Smooth muscle cell (in vitro differentiated cells): ENCODE measurements at regions not wholly inside any gene's neighbourhood (a gene's known extent, or its start where the extent isn't known, plus 50 kb on each side); places are given as distances from the start of the nearest gene placed in this dataset. TPM values are rescaled to one million over a fixed set of nuclear protein-coding genes. Genes with fewer than 3 reads are reported as not detected.
"Not testable (repeated sequence)": the region's sequence is repeated elsewhere in the genome, so short reads cannot be mapped to it uniquely, and the experiment has no call there.

Experiments used
- DNase-seq: peaks from one replicate; lab custom pipeline; 2025; ENCODE audit not compliant: unreplicated experiment; lab: John Stamatoyannopoulos, UW
- H2AFZ ChIP-seq: fragments of 200-600 bp; sonication (generic); 2 replicates; pipeline ENCODE4 v1.6.0; 2016; ENCODE audit warnings: antibody characterized with exemption, low read depth, mild to moderate bottlenecking
- H3F3A ChIP-seq: fragments of 200-600 bp; sonication (generic); 2 replicates; pipeline ENCODE4 v1.6.0; 2017; ENCODE audit warnings: antibody characterized with exemption, low read depth
- H3K27ac ChIP-seq: fragments of 200-600 bp; sonication (generic); 2 replicates; pipeline ENCODE4 v1.5.1; 2016; ENCODE audit warnings: low read depth, mild to moderate bottlenecking
- H3K27me3 ChIP-seq: fragments of 200-600 bp; sonication (generic); 2 replicates; pipeline ENCODE4 v1.6.1; 2016; ENCODE audit warnings: low read depth, mild to moderate bottlenecking
- H3K36me3 ChIP-seq: fragments of 200-600 bp; sonication (generic); 2 replicates; pipeline ENCODE4 v1.5.1; 2016; ENCODE audit warnings: low read depth
- H3K4me1 ChIP-seq: fragments of 200-600 bp; sonication (generic); 2 replicates; pipeline ENCODE4 v1.5.1; 2016; ENCODE audit warnings: low read depth
- H3K4me2 ChIP-seq: fragments of 200-600 bp; sonication (generic); 2 replicates; pipeline ENCODE4 v1.6.0; 2016; ENCODE audit warnings: mild to moderate bottlenecking
- H3K4me3 ChIP-seq: fragments of 200-600 bp; sonication (generic); 2 replicates; pipeline ENCODE4 v1.5.1; 2016; ENCODE audit warnings: mild to moderate bottlenecking
- H3K79me2 ChIP-seq: fragments of 200-600 bp; sonication (generic); 2 replicates; pipeline ENCODE4 v1.6.0; 2016; ENCODE audit warnings: low read depth, mild to moderate bottlenecking
- H3K9ac ChIP-seq: fragments of 200-600 bp; sonication (generic); 2 replicates; pipeline ENCODE4 v1.6.0; 2016; ENCODE audit warnings: low read depth
- H3K9me3 ChIP-seq: fragments of 200-600 bp; sonication (generic); replicated peaks from 2 replicates; pipeline ENCODE4 v1.5.1; 2016; ENCODE audit warnings: low read depth
- H4K20me1 ChIP-seq: fragments of 200-600 bp; sonication (generic); 2 replicates; pipeline ENCODE4 v1.6.0; 2016; ENCODE audit warnings: low read depth
- CTCF ChIP-seq: fragments of 200-600 bp; sonication (generic); IDR thresholded peaks from 2 replicates; pipeline ENCODE4 v1.5.1; 2017; ENCODE audit warnings: borderline replicate concordance, mild to moderate bottlenecking, antibody characterized with exemption; ENCODE audit not compliant: insufficient read depth, poor library complexity, severe bottlenecking
- WGBS: methylation state at CpG from one replicate; pipeline ENCODE4 v1.1.7; 2016; ENCODE audit warnings: low lambda C conversion rate; 5-methylcytosine and 5-hydroxymethylcytosine counted together
- microRNA-seq: library from miRNA; unstranded; fragments of <30 nt; microRNA quantifications from one replicate; pipeline ENCODE4, GENCODE V29; 2016; ENCODE audit warnings: borderline number of aligned reads
- small RNA-seq: library from RNA; depleted of rRNA; stranded (forward); fragments of <200 nt; gene quantifications from one replicate; pipeline ENCODE3, GENCODE V24; 2014

GRCh38 chrX:28498658-28499057 lies 88.6 kb upstream of the IL1RAPL1 start:
- peak overlapping the region; percentile 53 for H2AFZ ChIP-seq
- DNase-seq = no peak
- H3K4me3 ChIP-seq = no peak overlapping the region
- H3K27ac ChIP-seq = peak overlapping the region; percentile 80
- peaks cover 18% of the 10 kb centered on the region for H3K4me1 ChIP-seq
- no peak for TF ChIP-seq CTCF
- H3F3A ChIP-seq = no peaks in the 10 kb centered on the region
- H3K79me2 ChIP-seq = no peaks in the 10 kb centered on the region
- no peaks in the 10 kb centered on the region for H4K20me1 ChIP-seq
- peak overlapping the region; percentile 68 for H3K4me2 ChIP-seq
- H3K9ac ChIP-seq = no peak overlapping the region
- H3K27me3 ChIP-seq = no peaks in the 10 kb centered on the region
- H3K9me3 ChIP-seq = no peaks in the 10 kb centered on the region
- WGBS = 37% methylated on average over 3 of the region's 3 CpGs
- no peaks in the 10 kb centered on the region for H3K36me3 ChIP-seq

GRCh38 chrX:28502667-28503066 lies 84.6 kb upstream of the IL1RAPL1 start:
- not testable (repeated sequence) for H3K4me2 ChIP-seq, H3K36me3 ChIP-seq, H3K9ac ChIP-seq, H2AFZ ChIP-seq, H3K79me2 ChIP-seq, H3K27me3 ChIP-seq, DNase-seq, H3K9me3 ChIP-seq, H3K4me3 ChIP-seq, H3F3A ChIP-seq, H4K20me1 ChIP-seq, H3K27ac ChIP-seq
- peaks cover 17% of the 10 kb centered on the region for H3K4me1 ChIP-seq
- WGBS = 66% methylated on average over 6 of the region's 6 CpGs

- not testable (repeated sequence) for H3F3A ChIP-seq, H3K9ac ChIP-seq, H3K9me3 ChIP-seq, H3K4me1 ChIP-seq, H2AFZ ChIP-seq, H3K36me3 ChIP-seq, DNase-seq, H3K27me3 ChIP-seq, H4K20me1 ChIP-seq, H3K79me2 ChIP-seq, H3K4me3 ChIP-seq, H3K4me2 ChIP-seq
- H3K27ac ChIP-seq = peak overlapping the region; percentile 14
- 42% methylated on average over 3 of the region's 3 CpGs for WGBS
Observed at GRCh38 chrX:28507650-28508049, 79.6 kb upstream of the IL1RAPL1 start.

GRCh38 chrX:28520786-28521185 lies 66.5 kb upstream of the IL1RAPL1 start:
- H3K4me3 ChIP-seq = no peak overlapping the region
- WGBS = 82% methylated on average over 2 of the region's 2 CpGs

DNA sequence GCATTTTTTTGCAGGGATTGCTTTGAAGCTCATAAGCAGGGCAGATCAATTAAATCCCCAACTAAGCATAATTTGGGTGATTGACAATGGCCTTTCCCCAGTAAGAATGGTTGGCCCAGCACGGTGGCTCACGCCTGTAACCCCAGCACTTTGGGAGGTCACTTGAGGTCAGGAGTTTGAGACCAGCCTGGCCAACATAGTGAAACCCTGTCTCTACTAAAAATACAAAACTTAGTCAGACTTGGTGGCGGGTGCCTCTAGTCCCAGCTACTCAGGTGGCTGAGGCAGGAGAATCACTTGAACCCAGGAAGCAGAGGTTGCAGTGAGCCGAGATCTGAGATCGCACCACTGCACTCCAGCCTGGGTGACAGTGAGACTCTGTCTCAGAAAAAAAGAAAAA lies 58.9 kb upstream of the IL1RAPL1 start:
- not testable (repeated sequence) for H2AFZ ChIP-seq, H3K79me2 ChIP-seq, H3K4me2 ChIP-seq, H3K9ac ChIP-seq, DNase-seq, H3K9me3 ChIP-seq, H3K27ac ChIP-seq, H3K36me3 ChIP-seq, H3K4me3 ChIP-seq, H3K4me1 ChIP-seq, H4K20me1 ChIP-seq, H3K27me3 ChIP-seq, H3F3A ChIP-seq
- WGBS = 94% methylated on average over 5 of the region's 5 CpGs

More at GRCh38 chrX:28520786-28521185, 66.5 kb upstream of the IL1RAPL1 start:
- no peak for TF ChIP-seq CTCF
- no peak for DNase-seq
- H4K20me1 ChIP-seq = no peaks in the 10 kb centered on the region
- no peaks in the 10 kb centered on the region for H3K36me3 ChIP-seq
- no peak overlapping the region for H2AFZ ChIP-seq
- no peaks in the 10 kb centered on the region for H3K4me1 ChIP-seq
- no peak overlapping the region for H3K9ac ChIP-seq
- no peaks in the 10 kb centered on the region for H3K27me3 ChIP-seq
- no peak overlapping the region for H3K27ac ChIP-seq
- H3K9me3 ChIP-seq = no peaks in the 10 kb centered on the region
- H3K79me2 ChIP-seq = no peaks in the 10 kb centered on the region
- no peaks in the 10 kb centered on the region for H3F3A ChIP-seq
- no peak overlapping the region for H3K4me2 ChIP-seq

Small RNA genes lying in the stretch of these regions (microRNA-seq; reads per million reads assigned to microRNA genes)
- not detected for gene MIR6134

Small RNA genes lying in the stretch of these regions (small RNA-seq; reads per million reads assigned to genes)
- gene MIR6134 = not detected
